A673 (cell line): ENCODE measurements at regions not wholly inside any gene's neighbourhood (a gene's known extent, or its start where the extent isn't known, plus 50 kb on each side); places are given as distances from the start of the nearest gene placed in this dataset.

Experiments used
- BruUV-seq: library from RNA; stranded (reverse); fragments of 400-500 nt; replicated peaks from 2 replicates; lab custom pipeline; 2021; lab: Mats Ljungman, UMichigan
- CTCF ChIA-PET: fragments of 300-600 bp; sonication (Branson Sonifier 250); formaldehyde crosslinking; loops from one replicate; lab custom pipeline; 2022; ENCODE audit warnings: antibody characterized with exemption; lab: Charles Lee
- POLR2A ChIA-PET: fragments of 300-600 bp; sonication (Branson Sonifier 250); formaldehyde crosslinking; loops from one replicate; lab custom pipeline; 2022; ENCODE audit warnings: antibody characterized with exemption; ENCODE audit not compliant: low non-redundant PET; lab: Charles Lee
- DNase-seq: peaks from one replicate; pipeline ENCODE4 v3.0.0-alpha.2; 2015; ENCODE audit warnings: low spot score
- H3K27ac ChIP-seq: fragments of 200-600 bp; sonication (generic); 2 replicates; pipeline ENCODE4 v1.5.1; 2016; ENCODE audit warnings: mixed run types, low read depth, mild to moderate bottlenecking, mixed read lengths, antibody characterized with exemption, low read length; ENCODE audit not compliant: poor library complexity, severe bottlenecking
- H3K27me3 ChIP-seq: fragments of 200-600 bp; sonication (generic); replicated peaks from 2 replicates; pipeline ENCODE4 v1.6.1; 2017; ENCODE audit warnings: mixed run types, low read depth, mild to moderate bottlenecking, mixed read lengths, antibody characterized with exemption, low read length; ENCODE audit not compliant: insufficient read depth, poor library complexity
- H3K36me3 ChIP-seq: fragments of 200-600 bp; sonication (generic); 2 replicates; pipeline ENCODE4 v1.6.1; 2016; ENCODE audit warnings: mixed run types, mild to moderate bottlenecking, mixed read lengths, antibody characterized with exemption, low read length; ENCODE audit not compliant: insufficient read depth, poor library complexity, severe bottlenecking
- H3K4me1 ChIP-seq: fragments of 200-600 bp; sonication (generic); 2 replicates; pipeline ENCODE4 v1.6.1; 2017; ENCODE audit warnings: mixed run types, mild to moderate bottlenecking, mixed read lengths, antibody characterized with exemption, low read length; ENCODE audit not compliant: insufficient read depth, poor library complexity, severe bottlenecking
- H3K4me3 ChIP-seq: fragments of 200-600 bp; sonication (generic); 2 replicates; pipeline ENCODE4 v1.5.1; 2016; ENCODE audit warnings: low read depth, mixed run types, mild to moderate bottlenecking, mixed read lengths, low read length; ENCODE audit not compliant: poor library complexity, severe bottlenecking
- H3K9me3 ChIP-seq: fragments of 200-600 bp; sonication (generic); 2 replicates; pipeline ENCODE4 v1.6.1; 2016; ENCODE audit warnings: mixed run types, low read depth, mild to moderate bottlenecking, mixed read lengths, antibody characterized with exemption, low read length; ENCODE audit not compliant: poor library complexity, severe bottlenecking
- CTCF ChIP-seq: fragments of 300-800, 200-600 bp; sonication (generic); conservative IDR thresholded peaks from 2 replicates; pipeline ENCODE4 v1.5.1; 2017; ENCODE audit warnings: low read depth, mild to moderate bottlenecking, antibody characterized with exemption, low read length, moderate library complexity, mixed read lengths
- EZH2 ChIP-seq: fragments of 200-600 bp; sonication (generic); IDR thresholded peaks from 2 replicates; pipeline ENCODE4 v1.6.1; 2017; ENCODE audit warnings: borderline replicate concordance, low read depth, mild to moderate bottlenecking, mixed read lengths, antibody characterized with exemption, low read length; ENCODE audit not compliant: poor library complexity, severe bottlenecking
- intact Hi-C: fragments of 100-400 bp; cut with micrococcal nuclease; formaldehyde crosslinking; loops from one replicate; pipeline ENCODE4 v1.10.0; 2022; ENCODE audit not compliant: unreplicated experiment

- H3K27me3 ChIP-seq: no peaks in the 10 kb centered on the region
- CTCF ChIA-PET: no interaction called here
- no peaks in the 10 kb centered on the region for H3K36me3 ChIP-seq
- no peak overlapping the region for H3K4me3 ChIP-seq
- no peak for DNase-seq
- POLR2A ChIA-PET: no interaction called here
- no peak overlapping the region for H3K27ac ChIP-seq
- TF ChIP-seq EZH2: no peak
- intact Hi-C loops: loop anchor here (10.0 kb wide), 1 partner anchor 190 kb away; the partner anchor contains the start of gene RASA1
- no peaks in the 10 kb centered on the region for H3K9me3 ChIP-seq
- BruUV-seq: no TSS peak
- H3K4me1 ChIP-seq: peaks cover 19% of the 10 kb centered on the region
Observed at GRCh38 chr5:87074934-87075541, 192.6 kb upstream of the RASA1 start.

- POLR2A ChIA-PET: no interaction called here
Observed at GRCh38 chr5:87076411-87076810, 191.3 kb upstream of the RASA1 start.

GRCh38 chr5:87076931-87077330 lies 190.8 kb upstream of the RASA1 start:
- no TSS peak for BruUV-seq
- Histone ChIP-seq H3K36me3 (no peaks in the 10 kb centered on the region), H3K4me3 (no peak overlapping the region), H3K9me3 (no peaks in the 10 kb centered on the region), H3K4me1 (peaks cover 33% of the 10 kb centered on the region), H3K27ac (no peak overlapping the region), H3K27me3 (no peaks in the 10 kb centered on the region)
- POLR2A ChIA-PET: no interaction called here
- DNase-seq: no peak
- CTCF ChIA-PET: no interaction called here
- intact Hi-C loops: loop anchor here (10.0 kb wide), 1 partner anchor 188 kb away; the partner anchor contains the start of gene RASA1
- TF ChIP-seq EZH2 (no peak), CTCF (no peak)

More at GRCh38 chr5:87076411-87076810, 191.3 kb upstream of the RASA1 start:
- no TSS peak for BruUV-seq
- Histone ChIP-seq H3K36me3 (no peaks in the 10 kb centered on the region), H3K9me3 (no peaks in the 10 kb centered on the region), H3K27me3 (no peaks in the 10 kb centered on the region), H3K4me1 (peaks cover 31% of the 10 kb centered on the region), H3K27ac (no peak overlapping the region), H3K4me3 (no peak overlapping the region)
- no peak for DNase-seq
- TF ChIP-seq EZH2: no peak
- TF ChIP-seq CTCF: no peak
- intact Hi-C loops: loop anchor here (10.0 kb wide), 1 partner anchor 188 kb away; the partner anchor contains the start of gene RASA1
- CTCF ChIA-PET: no interaction called here
